ENCODE measurements at regions not wholly inside any gene's neighbourhood (a gene's known extent, or its start where the extent isn't known, plus 50 kb on each side); places are given as distances from the start of the nearest gene placed in this dataset.

GRCh38 chr2:240204431-240205276, 64.2 kb upstream of the OTOS start:
- H3K36me3 ChIP-seq (ENCODE audit: insufficient read depth, low read length): no peaks in the 10 kb centered on the region
- peaks cover 7% of the 10 kb centered on the region; the same call in 1 of the 2 replicates for H3K4me1 ChIP-seq (ENCODE audit: insufficient read depth, low read length)
- H3K9me3 ChIP-seq (ENCODE audit: control insufficient read depth, insufficient read depth, low read length): peaks cover 4% of the 10 kb centered on the region; the same call in 1 of the 2 replicates
- H3K9ac ChIP-seq (ENCODE audit: low read depth, low read length): no peak overlapping the region

- no peaks in the 10 kb centered on the region for H3K36me3 ChIP-seq (ENCODE audit: insufficient read depth, low read length)
- H3K9me3 ChIP-seq (ENCODE audit: control insufficient read depth, insufficient read depth, low read length): peaks cover 4% of the 10 kb centered on the region; the same call in 1 of the 2 replicates
- H3K4me1 ChIP-seq (ENCODE audit: insufficient read depth, low read length): peaks cover 7% of the 10 kb centered on the region; the same call in 1 of the 2 replicates
- H3K9ac ChIP-seq (ENCODE audit: low read depth, low read length): no peak overlapping the region
Measured at GRCh38 chr2:240205348-240205747, 64.9 kb upstream of the OTOS start.

- H3K36me3 ChIP-seq (ENCODE audit: insufficient read depth, low read length): no peaks in the 10 kb centered on the region
- H3K9ac ChIP-seq (ENCODE audit: low read depth, low read length): no peak overlapping the region
- H3K4me1 ChIP-seq (ENCODE audit: insufficient read depth, low read length): peaks cover 7% of the 10 kb centered on the region; the same call in 1 of the 2 replicates
- peaks cover 4% of the 10 kb centered on the region; the same call in 1 of the 2 replicates for H3K9me3 ChIP-seq (ENCODE audit: control insufficient read depth, insufficient read depth, low read length)
Measured at GRCh38 chr2:240205772-240206171, 65.3 kb upstream of the OTOS start.

GRCh38 chr2:240206630-240207029, 66.2 kb upstream of the OTOS start:
- Histone ChIP-seq H3K9ac (ENCODE audit: low read depth, low read length) (no peak overlapping the region), H3K9me3 (ENCODE audit: control insufficient read depth, insufficient read depth, low read length) (peaks cover 4% of the 10 kb centered on the region; the same call in 1 of the 2 replicates), H3K4me1 (ENCODE audit: insufficient read depth, low read length) (peaks cover 7% of the 10 kb centered on the region; the same call in 1 of the 2 replicates), H3K36me3 (ENCODE audit: insufficient read depth, low read length) (no peaks in the 10 kb centered on the region)

GRCh38 chr2:240207661-240208060, 67.2 kb upstream of the OTOS start:
- Histone ChIP-seq H3K4me1 (ENCODE audit: insufficient read depth, low read length) (peaks cover 7% of the 10 kb centered on the region; the same call in 1 of the 2 replicates), H3K9me3 (ENCODE audit: control insufficient read depth, insufficient read depth, low read length) (peaks cover 4% of the 10 kb centered on the region; the same call in 1 of the 2 replicates), H3K9ac (ENCODE audit: low read depth, low read length) (no peak overlapping the region), H3K36me3 (ENCODE audit: insufficient read depth, low read length) (no peaks in the 10 kb centered on the region)

GRCh38 chr2:240208096-240208495, 67.6 kb upstream of the OTOS start:
- H3K9me3 ChIP-seq (ENCODE audit: control insufficient read depth, insufficient read depth, low read length): peaks cover 4% of the 10 kb centered on the region; the same call in 1 of the 2 replicates

GRCh38 chr2:240208631-240209211, 68.3 kb upstream of the OTOS start:
- Histone ChIP-seq H3K36me3 (ENCODE audit: insufficient read depth, low read length) (no peaks in the 10 kb centered on the region), H3K9me3 (ENCODE audit: control insufficient read depth, insufficient read depth, low read length) (peaks cover 4% of the 10 kb centered on the region; the same call in 1 of the 2 replicates), H3K9ac (ENCODE audit: low read depth, low read length) (no peak overlapping the region), H3K4me1 (ENCODE audit: insufficient read depth, low read length) (peaks cover 7% of the 10 kb centered on the region; the same call in 1 of the 2 replicates)

More at GRCh38 chr2:240208096-240208495, 67.6 kb upstream of the OTOS start:
- Histone ChIP-seq H3K36me3 (ENCODE audit: insufficient read depth, low read length) (no peaks in the 10 kb centered on the region), H3K4me1 (ENCODE audit: insufficient read depth, low read length) (peaks cover 7% of the 10 kb centered on the region; the same call in 1 of the 2 replicates), H3K9ac (ENCODE audit: low read depth, low read length) (no peak overlapping the region)

- H3K9me3 ChIP-seq (ENCODE audit: control insufficient read depth, insufficient read depth, low read length): peaks cover 4% of the 10 kb centered on the region; the same call in 1 of the 2 replicates
- peaks cover 7% of the 10 kb centered on the region; the same call in 1 of the 2 replicates for H3K4me1 ChIP-seq (ENCODE audit: insufficient read depth, low read length)
- H3K36me3 ChIP-seq (ENCODE audit: insufficient read depth, low read length): no peaks in the 10 kb centered on the region
- no peak overlapping the region for H3K9ac ChIP-seq (ENCODE audit: low read depth, low read length)
Measured at GRCh38 chr2:240209493-240209892, 69.0 kb upstream of the OTOS start.

- Histone ChIP-seq H3K36me3 (ENCODE audit: insufficient read depth, low read length) (no peaks in the 10 kb centered on the region), H3K4me1 (ENCODE audit: insufficient read depth, low read length) (peaks cover under 1% of the 10 kb centered on the region; the same call in 1 of the 2 replicates), H3K9ac (ENCODE audit: low read depth, low read length) (no peak overlapping the region), H3K9me3 (ENCODE audit: control insufficient read depth, insufficient read depth, low read length) (peaks cover 4% of the 10 kb centered on the region; the same call in 1 of the 2 replicates)
Measured at GRCh38 chr2:240210198-240210965, 69.9 kb upstream of the OTOS start.

GRCh38 chr2:240211096-240211495, 70.6 kb upstream of the OTOS start:
- no peak overlapping the region for H3K9ac ChIP-seq (ENCODE audit: low read depth, low read length)

GRCh38 chr2:240211598-240212424, 71.4 kb upstream of the OTOS start:
- no peaks in the 10 kb centered on the region for H3K4me1 ChIP-seq (ENCODE audit: insufficient read depth, low read length)
- H3K9ac ChIP-seq (ENCODE audit: low read depth, low read length): no peak overlapping the region
- peaks cover 4% of the 10 kb centered on the region; the same call in 1 of the 2 replicates for H3K9me3 ChIP-seq (ENCODE audit: control insufficient read depth, insufficient read depth, low read length)
- H3K36me3 ChIP-seq (ENCODE audit: insufficient read depth, low read length): no peaks in the 10 kb centered on the region

More at GRCh38 chr2:240211096-240211495, 70.6 kb upstream of the OTOS start:
- no peaks in the 10 kb centered on the region for H3K4me1 ChIP-seq (ENCODE audit: insufficient read depth, low read length)
- H3K9me3 ChIP-seq (ENCODE audit: control insufficient read depth, insufficient read depth, low read length): peaks cover 4% of the 10 kb centered on the region; the same call in 1 of the 2 replicates
- H3K36me3 ChIP-seq (ENCODE audit: insufficient read depth, low read length): no peaks in the 10 kb centered on the region

- no peaks in the 10 kb centered on the region for H3K36me3 ChIP-seq (ENCODE audit: insufficient read depth, low read length)
- no peaks in the 10 kb centered on the region for H3K4me1 ChIP-seq (ENCODE audit: insufficient read depth, low read length)
- H3K9me3 ChIP-seq (ENCODE audit: control insufficient read depth, insufficient read depth, low read length): peaks cover under 1% of the 10 kb centered on the region; the same call in 1 of the 2 replicates
- no peak overlapping the region for H3K9ac ChIP-seq (ENCODE audit: low read depth, low read length)
Measured at GRCh38 chr2:240212425-240213225, 72.2 kb upstream of the OTOS start.

GRCh38 chr2:240213226-240213475, 72.7 kb upstream of the OTOS start:
- Histone ChIP-seq H3K36me3 (ENCODE audit: insufficient read depth, low read length) (no peaks in the 10 kb centered on the region), H3K9me3 (ENCODE audit: control insufficient read depth, insufficient read depth, low read length) (no peaks in the 10 kb centered on the region), H3K9ac (ENCODE audit: low read depth, low read length) (no peak overlapping the region), H3K4me1 (ENCODE audit: insufficient read depth, low read length) (no peaks in the 10 kb centered on the region)

All from ES-I3 (cell line).